K562 (cell line): ENCODE measurements at regions not wholly inside any gene's neighbourhood (a gene's known extent, or its start where the extent isn't known, plus 50 kb on each side); places are given as distances from the start of the nearest gene placed in this dataset.

ENCODE experiments used
- ETV1 ChIP-seq: fragments of 450-650 bp; conservative IDR thresholded peaks from 2 replicates; pipeline ENCODE4 v1.6.1; 2016; ENCODE audit warnings: missing genetic modification characterization, control low read depth, low read depth, missing compliant biosample characterization
- FOXK2 ChIP-seq, 2 experiments: fragments of 450-650 bp; IDR thresholded peaks in 1 of 2; conservative IDR thresholded peaks in 1 of 2; 2 replicates each; pipeline ENCODE4 v1.6.1; 2016; ENCODE audit warnings: low read depth in 2 of 2, mild to moderate bottlenecking in 1 of 2
- FOXM1 ChIP-seq, 2 experiments: fragments of 450-650 bp in 1 of 2; sonication (generic) in 1 of 2; formaldehyde crosslinking in 1 of 2; IDR thresholded peaks; 2 replicates each; pipeline versions ENCODE4 v1.6.1 to v1.9.0; 2017 to 2022; ENCODE audit warnings: low read depth in 2 of 2, mild to moderate bottlenecking in 2 of 2, missing genetic modification reagents in 1 of 2, moderate library complexity in 1 of 2
- HNRNPK ChIP-seq: fragments of 200-400 bp; formaldehyde crosslinking; IDR thresholded peaks from one replicate; pipeline ENCODE4 v1.6.1; 2018; ENCODE audit warnings: mild to moderate bottlenecking, low read depth, low read length; ENCODE audit not compliant: poor library complexity, severe bottlenecking
- KAT8 ChIP-seq: fragments of 450-650 bp; IDR thresholded peaks from 2 replicates; pipeline ENCODE4 v1.6.1; 2016; ENCODE audit warnings: low read depth, mild to moderate bottlenecking
- MCM5 ChIP-seq: fragments of 450-650 bp; IDR thresholded peaks from 2 replicates; pipeline ENCODE4 v1.6.1; 2016; ENCODE audit warnings: low read depth
- PRMT5 ChIP-seq: sonication (generic); formaldehyde crosslinking; IDR thresholded peaks from 2 replicates; pipeline ENCODE4 v1.5.0; 2020; ENCODE audit warnings: missing genetic modification reagents
- RREB1 ChIP-seq: fragments of 250-450 bp; sonication (Bioruptor Pico); IDR thresholded peaks from 2 replicates; pipeline ENCODE4 v1.4.0; 2020
- SNRNP70 ChIP-seq: fragments of 200-400 bp; formaldehyde crosslinking; optimal IDR thresholded peaks from 2 replicates; pipeline ENCODE3; 2017; ENCODE audit warnings: low read depth, low read length
- ZNF184 ChIP-seq: sonication (generic); formaldehyde crosslinking; IDR thresholded peaks from 2 replicates; pipeline ENCODE4 v1.5.0; 2020; ENCODE audit warnings: missing genetic modification reagents
- ZNF318 ChIP-seq, 2 experiments: fragments of 450-650 bp; IDR thresholded peaks; 2 replicates each; pipeline ENCODE4 v1.6.1; 2016; ENCODE audit warnings: mild to moderate bottlenecking in 2 of 2, borderline replicate concordance in 1 of 2, low read depth in 1 of 2, moderate library complexity in 1 of 2
- TF ChIP-seq, protein P1 (sequence below): fragments of 250-450 bp; sonication (Bioruptor Pico); IDR thresholded peaks from 2 replicates; pipeline ENCODE4 v1.6.1; 2021; ENCODE audit warnings: mild to moderate bottlenecking

DNA sequence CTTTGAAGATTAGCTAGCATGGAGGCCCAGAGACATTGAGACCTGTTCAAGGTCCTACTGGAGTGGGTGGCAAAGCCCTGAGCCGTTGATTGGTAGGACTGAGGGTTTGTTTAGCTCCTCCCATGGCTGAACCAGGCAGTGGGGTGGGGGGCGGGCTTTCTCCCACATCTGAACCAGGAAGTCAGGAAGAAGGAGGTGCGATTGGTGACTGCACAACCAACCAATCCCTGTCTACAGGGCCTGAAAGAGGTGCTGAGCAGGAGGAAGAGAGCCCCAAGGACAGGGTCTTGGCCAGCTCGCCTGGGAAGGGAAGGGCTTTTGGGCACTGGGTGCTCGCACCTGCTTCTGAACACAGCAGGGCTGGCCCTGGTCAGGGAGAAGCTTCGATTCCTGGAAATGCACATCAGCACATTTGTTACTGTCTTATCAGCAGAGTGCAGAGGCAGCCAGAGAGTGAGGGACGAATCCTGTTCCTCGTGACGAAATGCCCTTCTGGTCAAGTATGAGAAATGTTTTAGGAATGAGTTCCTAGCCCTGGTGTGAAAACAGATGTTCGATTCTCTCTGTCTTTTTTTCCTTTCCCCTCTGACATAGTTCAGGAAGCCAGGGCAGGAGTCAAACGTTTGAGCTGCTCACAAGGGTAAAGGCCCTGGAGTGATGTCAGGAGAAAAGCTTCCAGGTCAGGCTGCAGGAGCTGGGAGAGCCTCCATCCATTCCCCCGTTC lies 294.8 kb upstream of the KLF4 start (continued):
- TF ChIP-seq, protein P1, sequence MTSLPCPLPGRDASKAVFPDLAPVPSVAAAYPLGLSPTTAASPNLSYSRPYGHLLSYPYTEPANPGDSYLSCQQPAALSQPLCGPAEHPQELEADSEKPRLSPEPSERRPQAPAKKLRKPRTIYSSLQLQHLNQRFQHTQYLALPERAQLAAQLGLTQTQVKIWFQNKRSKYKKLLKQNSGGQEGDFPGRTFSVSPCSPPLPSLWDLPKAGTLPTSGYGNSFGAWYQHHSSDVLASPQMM (CRISPR knock-in tag) = no peak
- no peak for TF ChIP-seq HNRNPK
- no peak for TF ChIP-seq ZNF184 (CRISPR knock-in tag)
- peak; percentile 27 for TF ChIP-seq ETV1
- no peak for TF ChIP-seq PRMT5
- peak in 1 of 2 experiments; percentile 53; a peak in 1 of 4 replicates for TF ChIP-seq ZNF318 (IDR thresholded peaks at IDR 0.05; ENCODE audit: borderline replicate concordance in 1 of 2, low read depth in 1 of 2)
- no peak for TF ChIP-seq SNRNP70
- no peak for TF ChIP-seq RREB1
- peak; percentile 12 to 47; a peak in 1 of 4 replicates for TF ChIP-seq FOXK2 (conservative IDR thresholded peaks at IDR 0.05 in 1 of 2, IDR thresholded peaks at IDR 0.05 in 1 of 2; ENCODE audit: low read depth in 2 of 2)
- no peak for TF ChIP-seq MCM5
- peak; percentile 88 for TF ChIP-seq FOXM1 (IDR thresholded peaks at IDR 0.05; ENCODE audit: low read depth)
- no peak for TF ChIP-seq FOXM1 (CRISPR knock-in tag; IDR thresholded peaks at IDR 0.05; ENCODE audit: low read depth)
- TF ChIP-seq KAT8 = no peak
